DMS53 treated with DMSO at 0.1 percent for 48 hours (cell line): ENCODE measurements at regions not wholly inside any gene's neighbourhood (a gene's known extent, or its start where the extent isn't known, plus 50 kb on each side); places are given as distances from the start of the nearest gene placed in this dataset.
A peak's percentile ranks its signal among the peaks of the same experiment; 100 is the strongest.

Experiments
- DNase-seq: peaks from one replicate; lab custom pipeline; 2025; ENCODE audit not compliant: unreplicated experiment; lab: John Stamatoyannopoulos, UW

- DNase-seq = no peak
Observed at GRCh38 chr7:33841031-33841430, 64.3 kb upstream of the BMPER start.

DNA sequence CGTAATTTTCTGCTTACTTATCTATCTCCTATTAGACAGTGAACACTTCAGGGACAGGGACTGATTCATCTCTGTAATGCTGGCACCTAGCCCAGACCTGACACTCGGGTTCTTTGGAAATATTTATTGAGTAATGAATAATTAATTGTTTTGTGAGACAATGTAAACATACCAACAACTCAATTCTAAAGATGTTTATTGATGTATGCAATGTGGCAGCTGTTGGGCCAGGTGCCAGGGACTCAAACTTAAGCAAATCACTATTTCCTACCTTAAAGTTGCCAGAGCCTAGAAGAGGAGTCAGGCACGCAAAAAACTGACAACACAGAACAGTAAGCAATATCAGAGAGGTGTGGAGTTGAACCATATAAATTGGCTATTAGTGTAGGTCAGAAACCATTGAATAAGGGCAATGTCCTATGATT, 63.6 kb upstream of the BMPER start:
- DNase-seq = peak; percentile 97

- DNase-seq = peak; percentile 93
Observed at GRCh38 chr7:33842150-33842549, 63.2 kb upstream of the BMPER start.

DNA sequence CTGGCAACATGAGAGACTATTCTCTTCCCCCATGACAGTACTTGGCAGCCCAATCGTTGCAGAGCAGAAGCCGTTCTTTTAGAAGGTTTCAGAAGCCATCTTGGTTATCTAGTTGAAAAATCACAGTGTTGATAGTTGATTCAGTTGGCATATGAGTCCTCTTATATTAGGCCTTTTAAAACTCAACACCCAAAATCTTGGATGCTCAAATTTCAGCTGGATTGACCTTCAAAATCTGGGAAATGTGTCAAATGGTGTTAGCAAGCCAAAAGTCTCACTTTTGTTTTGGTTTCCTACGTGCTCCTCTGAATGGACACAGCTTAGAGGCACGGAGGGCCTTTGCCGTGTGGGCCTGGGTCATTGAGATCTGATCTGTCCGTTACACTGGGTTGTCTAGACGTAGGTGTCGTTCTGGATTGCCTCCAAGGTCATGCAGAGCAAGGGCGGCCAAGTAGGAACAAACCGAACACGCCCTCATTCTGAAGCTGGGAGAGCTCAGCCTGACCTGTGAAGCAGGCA, 59.3 kb upstream of the BMPER start:
- no peak for DNase-seq

DNA sequence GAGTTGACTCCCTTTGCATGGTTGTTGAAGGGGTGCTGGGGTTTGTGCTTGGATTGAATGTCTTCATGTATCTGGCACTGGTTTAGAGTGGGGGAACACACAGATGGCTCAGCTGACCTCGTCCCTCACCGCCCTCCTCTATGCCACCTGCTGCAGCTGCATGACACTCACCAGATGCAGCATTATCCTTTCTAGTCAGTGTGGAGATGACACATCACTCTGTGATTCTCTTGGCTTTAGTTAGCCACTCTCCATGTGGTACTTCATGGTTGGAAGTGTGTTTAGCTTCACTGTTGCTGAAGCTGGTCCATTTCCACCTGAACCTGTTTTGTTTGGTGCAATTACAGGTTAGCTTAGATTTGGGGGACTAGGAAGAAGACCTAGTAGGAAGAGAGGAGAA, 56.3 kb upstream of the BMPER start:
- peak; percentile 86 for DNase-seq

GRCh38 chr7:33849971-33850559, 55.3 kb upstream of the BMPER start:
- DNase-seq = no peak

- no peak for DNase-seq
Observed at GRCh38 chr7:33850768-33851167, 54.6 kb upstream of the BMPER start.

DNA sequence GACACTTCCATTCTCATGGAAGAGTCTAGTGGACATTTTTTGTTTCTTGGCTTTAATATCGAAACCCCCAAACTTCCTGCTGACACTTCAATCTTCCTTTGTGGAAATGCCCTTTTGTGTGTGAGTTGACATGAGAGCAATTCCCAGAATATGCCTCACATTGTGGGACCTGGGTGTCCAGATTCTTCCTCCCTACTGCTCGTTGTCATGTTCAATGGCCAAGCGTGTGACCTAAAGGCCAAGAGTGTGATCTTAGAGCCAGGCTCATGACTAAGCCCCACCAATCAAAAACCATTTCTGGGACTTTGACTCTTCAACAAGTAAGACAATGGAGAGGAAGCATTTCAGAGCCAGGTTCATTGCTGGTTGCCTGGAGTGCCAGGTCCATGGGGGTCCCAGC, 52.5 kb upstream of the BMPER start:
- no peak for DNase-seq

GRCh38 chr7:33853361-33854062, 51.8 kb upstream of the BMPER start:
- no peak for DNase-seq

DNA sequence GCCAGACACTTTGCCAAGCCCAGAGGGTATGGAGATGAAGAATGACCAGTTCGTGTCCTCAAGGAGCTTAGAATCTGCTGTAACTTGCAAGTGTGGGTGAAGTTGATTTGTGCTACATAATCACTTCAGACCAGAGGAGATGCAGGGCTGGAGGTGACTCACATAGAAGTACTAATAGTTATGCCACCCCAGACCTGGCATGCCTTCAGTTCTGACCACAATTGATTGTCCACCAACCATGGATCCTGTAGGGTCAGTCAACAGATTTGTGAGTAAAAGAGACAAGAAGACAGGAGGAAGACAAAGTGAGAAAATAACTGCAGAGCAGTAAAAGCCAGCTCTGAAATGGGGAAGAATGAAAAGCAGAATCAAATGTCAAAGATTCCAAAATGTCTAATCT, 51.2 kb upstream of the BMPER start:
- no peak for DNase-seq

DNA sequence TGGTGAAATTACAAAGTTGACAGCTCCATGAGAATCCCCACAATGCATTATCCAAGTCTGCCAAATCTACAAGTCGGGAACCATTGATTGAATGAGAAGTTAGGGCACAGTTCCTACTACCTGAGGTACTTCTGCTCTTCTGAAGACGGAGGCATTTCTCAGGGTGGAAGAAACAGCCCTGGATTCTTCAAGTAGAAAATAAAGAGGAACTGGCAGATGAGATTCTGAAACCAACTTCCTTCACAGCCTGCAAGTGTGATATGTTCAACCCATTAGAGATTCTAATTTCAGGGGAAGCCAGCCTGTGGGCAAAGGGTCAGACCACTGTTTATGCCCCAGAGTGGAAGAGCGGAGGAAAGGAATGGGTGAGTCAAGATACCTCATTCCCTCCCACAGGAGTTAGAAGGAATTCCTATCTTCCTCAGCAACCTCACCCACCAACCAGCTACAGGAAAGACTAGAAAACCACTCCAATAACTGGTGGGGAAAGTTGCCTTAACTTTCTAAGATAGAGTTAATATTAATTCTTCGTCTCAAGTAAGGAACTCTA, 50.5 kb upstream of the BMPER start:
- DNase-seq = no peak
